SK-N-MC (cell line): ENCODE measurements at regions not wholly inside any gene's neighbourhood (a gene's known extent, or its start where the extent isn't known, plus 50 kb on each side); places are given as distances from the start of the nearest gene placed in this dataset.

Source experiments
- EZH2 ChIP-seq: fragments of 200-600 bp; sonication (generic); IDR thresholded peaks from one replicate; pipeline ENCODE4 v1.6.1; 2017; ENCODE audit warnings: antibody characterized with exemption
- FOXP2 ChIP-seq: optimal IDR thresholded peaks from 2 replicates; pipeline ENCODE3; 2011; ENCODE audit warnings: mild to moderate bottlenecking, moderate library complexity; ENCODE audit not compliant: insufficient read depth; ENCODE audit errors: extremely low read length, control extremely low read depth
- POLR2AphosphoS5 ChIP-seq: IDR thresholded peaks from 2 replicates; pipeline ENCODE4 v1.6.1; 2012; ENCODE audit warnings: mild to moderate bottlenecking, low read depth, low read length, borderline replicate concordance

DNA sequence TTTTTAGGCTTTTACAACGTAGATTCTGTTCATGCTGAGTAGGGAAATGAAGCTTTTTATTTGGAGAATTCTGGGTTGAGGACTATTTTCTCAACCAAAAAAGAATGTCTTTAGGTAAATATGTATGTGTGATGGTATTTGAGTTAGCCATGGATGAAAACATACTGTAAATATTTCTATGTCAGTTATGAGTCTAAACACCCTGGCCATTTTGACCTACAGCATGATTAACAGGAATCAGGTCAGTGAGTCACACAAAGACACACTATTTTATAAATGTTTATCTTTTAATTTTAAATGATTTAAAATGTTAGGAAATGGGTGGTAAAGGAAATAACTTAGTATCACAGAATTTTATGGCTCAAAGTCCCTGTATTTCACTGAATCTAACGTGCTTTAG, 851.7 kb upstream of the MAP3K7 start:
- no peak for TF ChIP-seq POLR2AphosphoS5
- no peak for TF ChIP-seq EZH2
- TF ChIP-seq FOXP2, result no peak
